GM23338 (cell line): ENCODE measurements at regions not wholly inside any gene's neighbourhood (a gene's known extent, or its start where the extent isn't known, plus 50 kb on each side); places are given as distances from the start of the nearest gene placed in this dataset.

Source experiments
- ATAC-seq: fragments of 200-7000 bp; cut with Tn5 transposase; 3 replicates; pipeline ENCODE4 v1.9.1; 2020
- DNase-seq: peaks from one replicate; pipeline ENCODE4 v3.0.0-alpha.2; 2015; ENCODE audit warnings: low spot score
- H2AFZ ChIP-seq: fragments of 200-600 bp; sonication (generic); 2 replicates; pipeline ENCODE4 v1.8.0; 2016; ENCODE audit warnings: antibody characterized with exemption, mild to moderate bottlenecking, moderate library complexity
- H3F3A ChIP-seq: fragments of 200-600 bp; sonication (generic); replicated peaks from 2 replicates; pipeline ENCODE4 v1.8.0; 2017; ENCODE audit warnings: antibody characterized with exemption, mixed run types, low read depth
- H3K27ac ChIP-seq: fragments of 200-600 bp; sonication (generic); 2 replicates; pipeline ENCODE4 v1.6.1; 2016; ENCODE audit warnings: low read depth
- H3K27me3 ChIP-seq: fragments of 200-600 bp; sonication (generic); 2 replicates; pipeline ENCODE4 v1.8.0; 2016; ENCODE audit warnings: mild to moderate bottlenecking, mixed run types, moderate library complexity; ENCODE audit not compliant: insufficient read depth
- H3K36me3 ChIP-seq: fragments of 200-600 bp; sonication (generic); 2 replicates; pipeline ENCODE4 v1.8.0; 2016; ENCODE audit warnings: mild to moderate bottlenecking; ENCODE audit not compliant: insufficient read depth
- H3K4me1 ChIP-seq: fragments of 200-600 bp; sonication (generic); 2 replicates; pipeline ENCODE4 v1.8.0; 2016; ENCODE audit warnings: mild to moderate bottlenecking, moderate library complexity; ENCODE audit not compliant: insufficient read depth
- H3K4me2 ChIP-seq: fragments of 200-600 bp; sonication (generic); 2 replicates; pipeline ENCODE4 v1.7.1; 2017; ENCODE audit warnings: mixed run types
- H3K4me3 ChIP-seq: fragments of 200-600 bp; sonication (generic); 2 replicates; pipeline ENCODE4 v1.6.1; 2016; ENCODE audit warnings: mixed run types
- H3K79me2 ChIP-seq: fragments of 200-600 bp; sonication (generic); replicated peaks from 2 replicates; pipeline ENCODE4 v1.8.0; 2017; ENCODE audit warnings: mild to moderate bottlenecking; ENCODE audit not compliant: insufficient read depth
- H3K9me2 ChIP-seq: fragments of 200-600 bp; sonication (generic); 2 replicates; pipeline ENCODE4 v1.8.0; 2017; ENCODE audit not compliant: insufficient read depth
- H4K20me1 ChIP-seq: fragments of 200-600 bp; sonication (generic); replicated peaks from 2 replicates; pipeline ENCODE4 v1.8.0; 2017; ENCODE audit warnings: mild to moderate bottlenecking; ENCODE audit not compliant: insufficient read depth
- H3K27ac Mint-ChIP-seq: 2 replicates; pipeline ENCODE4 v1.8.0; 2020; ENCODE audit warnings: inconsistent platforms, mild to moderate bottlenecking, moderate library complexity, mixed read lengths
- H3K27me3 Mint-ChIP-seq: 3 replicates; pipeline ENCODE4 v1.8.0; 2022; ENCODE audit warnings: low read depth, mild to moderate bottlenecking, moderate library complexity, mixed read lengths, inconsistent platforms; ENCODE audit not compliant: insufficient read depth, poor library complexity
- H3K36me3 Mint-ChIP-seq: 3 replicates; pipeline ENCODE4 v1.8.0; 2021; ENCODE audit warnings: low read depth, mild to moderate bottlenecking, inconsistent platforms, moderate library complexity, mixed read lengths
- H3K4me1 Mint-ChIP-seq: 3 replicates; pipeline ENCODE4 v1.8.0; 2020; ENCODE audit warnings: mild to moderate bottlenecking, inconsistent platforms, mixed read lengths
- H3K4me3 Mint-ChIP-seq: 3 replicates; pipeline ENCODE4 v1.8.0; 2021; ENCODE audit warnings: moderate library complexity, mild to moderate bottlenecking, inconsistent platforms, mixed read lengths
- H3K9me3 Mint-ChIP-seq: 3 replicates; pipeline ENCODE4 v1.8.0; 2020; ENCODE audit warnings: moderate library complexity, mild to moderate bottlenecking, inconsistent platforms, mixed read lengths
- CTCF ChIP-seq, 2 experiments: fragments of 200-600 bp in 1 of 2; sonication (generic) in 1 of 2; conservative IDR thresholded peaks; 2 replicates each; pipeline versions ENCODE4 v1.5.1 to v1.6.1; 2016 to 2017; ENCODE audit warnings: antibody characterized with exemption in 2 of 2, low read depth in 2 of 2, mild to moderate bottlenecking in 2 of 2, moderate library complexity in 1 of 2
- ETS1 ChIP-seq: IDR thresholded peaks from 2 replicates; pipeline ENCODE4 v1.6.1; 2016; ENCODE audit warnings: antibody characterized with exemption
- EZH2phosphoT487 ChIP-seq: fragments of 200-600 bp; sonication (generic); IDR thresholded peaks from one replicate; pipeline ENCODE4 v1.8.1; 2018; ENCODE audit warnings: antibody characterized with exemption; ENCODE audit not compliant: unreplicated experiment
- JUNB ChIP-seq: IDR thresholded peaks from one replicate; pipeline ENCODE4 v1.6.1; 2016; ENCODE audit warnings: antibody characterized with exemption; ENCODE audit not compliant: unreplicated experiment
- NANOG ChIP-seq: IDR thresholded peaks from 2 replicates; pipeline ENCODE4 v1.6.1; 2016; ENCODE audit warnings: antibody characterized with exemption, borderline replicate concordance
- POLR2AphosphoS5 ChIP-seq: IDR thresholded peaks from 2 replicates; pipeline ENCODE4 v1.6.1; 2016; ENCODE audit warnings: antibody characterized with exemption, low read depth
- REST ChIP-seq: IDR thresholded peaks from one replicate; pipeline ENCODE4 v1.6.1; 2018; ENCODE audit warnings: antibody characterized with exemption; ENCODE audit not compliant: unreplicated experiment
- STAT1 ChIP-seq: IDR thresholded peaks from one replicate; pipeline ENCODE4 v1.6.1; 2016; ENCODE audit warnings: antibody characterized with exemption; ENCODE audit not compliant: unreplicated experiment
- ZNF462 ChIP-seq: fragments of 250-450 bp; sonication (Bioruptor Pico); IDR thresholded peaks from 2 replicates; pipeline ENCODE4 v1.5.0; 2020; ENCODE audit warnings: mild to moderate bottlenecking, moderate library complexity

GRCh38 chr17:55895112-55895759, 144.4 kb downstream of the PCTP start (continued):
- TF ChIP-seq ZNF462 (no peak), NANOG (no peak), JUNB (no peak), ETS1 (no peak), POLR2AphosphoS5 (no peak), CTCF (conservative IDR thresholded peaks at IDR 0.05; ENCODE audit: low read depth in 2 of 2) (no peak)

- Mint-ChIP-seq H3K27ac (no peak overlapping the region), H3K4me1 (no peaks in the 10 kb centered on the region), H3K9me3 (no peaks in the 10 kb centered on the region; the same call in 2 of the 3 replicates), H3K36me3 (no peaks in the 10 kb centered on the region), H3K4me3 (no peak overlapping the region), H3K27me3 (no peaks in the 10 kb centered on the region)
- Histone ChIP-seq H3K4me2 (no peak overlapping the region), H3K27ac (no peak overlapping the region), H3K4me1 (no peaks in the 10 kb centered on the region), H3K9me2 (no peaks in the 10 kb centered on the region; the same call in 1 of the 2 replicates), H3K4me3 (no peak overlapping the region), H3K27me3 (no peaks in the 10 kb centered on the region), H3F3A (no peaks in the 10 kb centered on the region), H3K36me3 (no peaks in the 10 kb centered on the region), H3K79me2 (no peaks in the 10 kb centered on the region), H2AFZ (no peak overlapping the region), H4K20me1 (no peaks in the 10 kb centered on the region)
- no peak for DNase-seq
- no peak for ATAC-seq
- TF ChIP-seq REST (no peak), EZH2phosphoT487 (no peak), STAT1 (no peak), JUNB (no peak), CTCF (conservative IDR thresholded peaks at IDR 0.05; ENCODE audit: low read depth in 2 of 2) (no peak), NANOG (no peak)
Observed at GRCh38 chr17:55897301-55897700, 146.4 kb downstream of the PCTP start.
